NCI-H1436 (cell line): ENCODE measurements at regions not wholly inside any gene's neighbourhood (a gene's known extent, or its start where the extent isn't known, plus 50 kb on each side); places are given as distances from the start of the nearest gene placed in this dataset.

Experiments used
- DNase-seq: peaks from one replicate; lab custom pipeline; 2025; lab: John Stamatoyannopoulos, UW

DNA sequence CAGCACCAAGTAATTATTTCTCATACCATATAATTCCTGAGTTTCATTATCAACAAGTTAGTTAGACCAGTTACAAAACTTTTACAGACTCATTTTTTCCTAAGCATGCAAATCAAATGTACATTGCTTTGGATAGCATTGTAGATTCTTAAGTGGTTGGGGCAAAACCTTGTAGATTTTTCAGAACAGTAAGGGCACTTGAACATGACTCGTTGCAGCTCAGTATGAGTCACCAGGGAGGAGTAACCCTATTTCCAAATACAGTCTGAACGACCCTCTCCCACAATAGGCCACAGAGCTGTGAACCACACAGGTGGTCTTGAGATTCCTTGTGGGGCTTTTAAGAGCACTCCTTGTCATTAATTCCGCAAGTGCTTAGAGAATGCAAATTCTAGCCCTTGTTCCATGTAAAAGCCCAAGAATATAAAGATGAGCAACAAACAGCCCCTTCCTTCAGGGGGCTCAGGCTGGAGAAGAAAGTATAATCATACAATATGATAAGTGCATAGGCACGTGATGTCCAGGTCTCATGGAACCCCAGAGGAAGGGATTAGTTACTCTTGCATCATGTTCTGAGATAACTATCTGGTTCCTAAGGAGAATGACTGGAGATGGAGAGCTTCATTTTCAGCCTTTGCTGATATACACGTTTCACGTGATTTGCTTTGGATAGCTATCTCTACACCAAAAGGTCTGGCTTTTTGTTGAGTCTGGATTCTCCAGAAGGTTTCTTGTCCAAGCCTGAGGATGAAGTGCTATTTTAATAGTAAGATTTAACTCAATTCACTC is 295.7 kb downstream of the KCNN2 start:
- no peak for DNase-seq

DNA sequence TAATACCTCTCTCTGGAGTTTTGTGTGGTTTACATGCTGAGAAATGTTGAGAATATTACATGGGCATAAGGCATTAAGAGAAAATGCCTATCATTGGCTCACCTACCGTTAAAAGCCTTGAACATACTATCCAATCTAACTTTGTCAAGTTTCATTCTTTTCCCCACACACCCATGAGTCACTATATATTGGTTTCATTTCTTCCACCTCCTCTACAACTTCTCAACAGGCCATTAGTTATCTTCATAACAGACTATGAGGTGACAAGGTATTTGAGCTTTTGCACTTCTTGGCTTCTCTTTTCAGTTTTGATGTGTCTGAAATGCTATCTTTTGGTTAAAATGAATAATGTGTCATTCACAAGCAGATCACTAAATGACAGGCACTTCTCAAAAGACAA is 288.0 kb downstream of the KCNN2 start:
- DNase-seq: no peak

DNA sequence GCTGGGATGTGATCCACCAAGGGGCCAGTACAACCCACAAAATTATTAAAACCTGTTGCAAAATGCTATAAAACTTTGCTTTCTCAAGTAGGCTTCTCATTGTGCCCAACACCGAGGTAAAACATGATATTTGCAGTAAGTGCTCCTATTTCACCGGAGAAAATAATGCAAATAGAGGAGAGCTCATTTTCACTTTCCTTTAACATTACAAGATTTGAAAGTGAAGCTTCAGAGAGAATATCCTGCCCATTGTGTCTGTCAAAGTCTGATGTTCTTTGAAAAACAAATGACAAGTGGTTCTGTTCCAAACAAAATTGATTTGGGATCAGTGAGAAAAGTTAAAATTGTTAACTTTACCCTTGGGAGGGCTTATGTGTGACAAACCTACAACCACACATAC is 287.1 kb downstream of the KCNN2 start:
- no peak for DNase-seq

DNA sequence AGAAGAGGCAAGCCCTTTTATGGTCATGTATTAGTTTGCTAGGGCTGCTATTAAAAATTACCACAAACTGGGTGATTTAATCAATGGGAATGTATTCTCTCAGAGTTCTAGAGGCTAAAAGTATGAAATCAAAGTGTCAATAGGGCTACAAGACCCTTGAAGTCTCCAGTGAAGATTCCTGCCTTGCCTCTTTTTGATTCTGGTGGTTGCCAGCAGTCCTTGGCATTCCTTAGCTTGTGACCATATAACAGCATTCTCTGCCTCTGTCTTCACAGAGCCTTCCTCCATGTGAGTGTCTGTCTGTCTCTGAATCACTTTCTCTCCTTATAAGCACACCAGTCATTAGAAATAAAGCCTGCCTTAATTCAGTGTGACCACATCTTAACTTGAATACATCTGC is 282.7 kb downstream of the KCNN2 start:
- DNase-seq: no peak

DNA sequence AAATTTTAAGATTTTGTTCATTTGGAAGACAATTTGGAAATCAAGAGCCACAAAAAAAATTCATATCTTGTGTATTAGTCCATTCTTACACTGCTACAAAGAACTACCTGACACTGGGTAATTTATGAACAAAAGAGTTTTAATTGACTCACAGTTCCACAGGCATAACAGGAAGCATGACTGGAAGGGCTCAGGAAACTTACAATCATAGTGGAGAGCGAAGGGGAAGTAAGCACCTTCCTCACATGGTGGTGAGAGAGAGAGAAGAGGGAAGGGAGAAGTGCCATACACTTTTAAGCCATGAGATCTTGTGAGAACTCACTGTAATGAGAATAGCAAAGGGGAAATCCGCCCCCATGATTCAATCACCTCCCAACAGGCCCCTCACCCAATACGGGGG is 274.4 kb downstream of the KCNN2 start:
- no peak for DNase-seq

DNA sequence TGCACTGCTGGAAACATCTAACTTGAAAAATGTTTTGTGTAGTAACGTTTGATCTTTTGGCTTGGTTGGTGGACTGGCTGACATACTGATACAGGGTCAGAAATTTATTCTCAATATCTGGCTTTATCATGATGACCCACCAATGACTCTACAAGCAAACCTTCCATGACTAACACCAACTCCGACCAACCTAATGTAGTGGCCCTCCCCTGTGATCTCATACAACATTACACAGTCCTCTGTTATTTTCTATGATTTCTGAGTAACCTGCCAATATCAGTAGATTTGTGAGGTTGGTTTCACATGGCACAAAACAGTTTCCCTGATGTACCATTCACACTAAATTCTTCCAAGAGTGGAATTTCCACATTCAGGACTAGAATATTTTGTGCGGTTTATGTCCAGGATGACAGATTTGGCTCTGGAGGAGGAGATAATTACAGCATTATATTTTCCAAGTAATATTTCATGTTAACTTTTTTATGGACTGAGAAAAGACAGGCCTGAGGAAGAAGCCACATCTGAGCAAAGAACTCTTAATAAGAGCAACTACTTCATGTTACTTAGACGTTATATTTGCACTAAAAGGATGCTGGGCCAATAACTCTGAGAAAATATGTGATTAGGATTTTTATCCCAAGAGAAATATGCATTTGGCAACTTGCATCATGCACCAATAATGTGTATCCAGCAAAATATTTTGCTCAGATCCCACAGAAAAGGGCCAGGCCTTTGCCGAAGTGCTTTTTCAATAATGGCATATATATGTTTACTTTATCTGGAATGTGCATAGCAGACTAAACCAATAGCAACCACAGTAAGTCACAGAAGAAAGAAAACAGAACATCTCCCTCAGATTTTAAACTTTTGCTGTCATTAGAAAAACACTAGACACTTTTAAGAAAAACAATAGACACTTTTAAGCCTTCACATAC is 273.4 kb downstream of the KCNN2 start:
- DNase-seq: no peak

DNA sequence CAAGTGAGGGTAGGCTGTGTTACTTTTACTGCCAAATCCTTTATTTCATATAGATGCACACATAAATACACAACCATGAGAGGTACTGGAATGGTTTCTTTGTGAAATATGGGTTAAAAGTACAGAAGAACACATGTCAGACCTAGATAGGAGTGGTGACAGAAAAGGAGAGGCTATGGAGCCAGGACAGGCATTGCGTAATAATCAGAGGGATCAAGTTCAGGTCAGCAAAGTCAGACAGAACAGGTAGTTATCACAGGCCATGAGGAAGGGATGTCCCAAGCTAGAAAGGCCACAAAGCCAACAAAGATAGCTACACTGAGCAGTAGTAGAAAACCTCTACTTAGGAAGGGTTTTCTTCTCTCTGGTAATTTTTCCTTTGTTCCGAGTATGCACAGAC is 272.6 kb downstream of the KCNN2 start:
- DNase-seq: no peak

DNA sequence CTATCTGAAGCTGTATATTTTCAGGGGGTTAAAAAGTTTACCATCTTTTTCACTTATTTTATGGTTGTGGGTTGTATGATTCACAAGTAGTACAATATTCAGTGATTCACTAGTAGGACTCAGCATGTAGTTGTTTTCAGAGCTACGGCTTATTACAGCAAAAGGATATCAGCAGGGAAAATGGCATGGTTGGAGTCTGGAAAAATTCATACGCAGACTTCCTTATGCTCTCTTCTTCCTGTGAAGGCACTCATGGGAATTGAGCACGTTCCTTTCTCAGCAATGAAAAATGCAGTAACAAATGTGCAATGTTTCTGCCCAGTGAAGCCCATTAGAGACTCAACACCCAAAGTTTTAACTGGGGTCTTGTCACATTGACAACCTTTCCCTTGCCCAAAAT is 250.5 kb downstream of the KCNN2 start:
- DNase-seq: no peak

DNA sequence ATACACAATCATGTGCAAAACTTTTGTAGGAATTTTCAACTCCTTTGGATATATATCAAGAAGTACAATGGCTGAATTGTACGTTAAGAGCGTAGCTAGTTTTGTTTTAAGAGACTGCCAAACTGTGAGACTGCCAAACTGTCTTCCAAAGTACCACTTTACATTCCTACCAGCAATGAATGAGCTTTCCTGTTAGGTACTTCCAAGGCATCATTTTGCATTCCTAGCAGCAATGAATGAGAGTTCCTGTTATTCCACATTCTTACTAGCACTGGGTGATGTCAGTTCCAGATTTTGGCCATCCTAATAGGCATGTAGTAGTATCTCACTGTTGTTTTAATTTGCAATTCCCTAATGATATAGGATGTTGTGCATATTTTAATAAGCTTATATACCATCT is 219.3 kb downstream of the KCNN2 start:
- DNase-seq: no peak

DNA sequence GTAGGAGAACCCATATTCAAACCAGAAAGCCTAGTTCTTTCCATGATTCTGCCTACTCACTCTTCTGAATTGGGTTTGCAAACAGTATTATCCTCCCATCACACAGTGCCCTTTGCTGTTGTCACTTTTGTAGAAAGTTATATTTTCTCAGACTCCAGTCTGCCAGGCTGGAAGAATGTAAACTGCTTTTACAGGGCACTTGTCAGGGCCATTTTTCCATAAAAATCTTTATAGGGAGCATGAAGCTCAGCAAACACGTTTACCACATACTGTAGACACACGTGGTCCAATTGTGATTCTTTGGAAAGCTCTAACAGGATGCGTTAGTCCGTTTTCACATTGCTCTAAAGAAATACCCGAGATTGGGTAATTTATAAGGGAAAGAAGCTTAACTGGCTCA is 204.0 kb downstream of the KCNN2 start:
- DNase-seq: no peak

DNA sequence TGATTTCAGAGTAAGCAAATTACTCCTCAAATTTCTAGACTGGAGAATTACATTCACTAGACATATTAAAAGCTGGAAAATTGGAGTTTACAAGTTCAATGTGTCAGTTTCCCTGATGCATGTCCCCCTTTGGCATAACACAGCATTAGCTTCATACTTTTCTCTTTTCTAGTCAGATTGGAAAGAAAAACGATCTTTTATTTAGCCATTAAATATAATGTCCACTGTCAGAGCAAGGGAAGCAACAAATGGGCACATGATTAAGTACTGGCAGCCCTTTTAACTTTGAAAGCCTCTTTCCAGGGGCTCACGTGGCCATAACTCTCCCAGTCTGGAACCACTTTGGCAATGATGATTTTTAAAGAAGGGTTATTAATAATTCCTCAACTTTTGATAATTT is 203.3 kb downstream of the KCNN2 start:
- no peak for DNase-seq

DNA sequence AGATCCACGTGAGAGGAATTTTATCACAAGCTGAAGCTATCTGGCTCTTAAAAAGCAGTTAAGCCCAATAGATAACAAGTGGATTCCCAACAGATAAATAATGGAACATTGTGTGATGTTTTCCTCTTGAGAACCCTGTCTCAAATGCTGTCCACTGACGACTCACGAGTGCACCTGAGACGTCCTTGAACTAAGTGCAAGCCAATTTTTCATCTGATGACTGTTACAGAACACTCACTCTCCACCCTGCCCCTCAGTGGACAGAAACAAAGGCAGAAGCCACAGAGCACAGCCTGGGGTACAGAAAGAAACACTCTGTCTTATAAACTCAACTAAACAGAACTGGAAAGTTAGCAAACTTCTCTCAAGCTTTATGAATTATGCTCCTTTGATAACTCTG is 199.5 kb downstream of the KCNN2 start:
- DNase-seq: no peak
